PC-3 (cell line): ENCODE measurements at regions not wholly inside any gene's neighbourhood (a gene's known extent, or its start where the extent isn't known, plus 50 kb on each side); places are given as distances from the start of the nearest gene placed in this dataset.

ENCODE experiments used
- ATAC-seq: fragments of 200-7000 bp; cut with Tn5 transposase; 2 replicates; pipeline ENCODE4 v1.9.1; 2020; ENCODE audit warnings: mild to moderate bottlenecking, moderate library complexity
- BruUV-seq: library from RNA; stranded (reverse); fragments of 400-500 nt; replicated peaks from 2 replicates; lab custom pipeline; 2021; lab: Mats Ljungman, UMichigan
- CTCF ChIA-PET: fragments of 300-600 bp; sonication (Branson Sonifier 250); formaldehyde crosslinking; loops from one replicate; lab custom pipeline; 2022; ENCODE audit warnings: antibody characterized with exemption; lab: Charles Lee
- POLR2A ChIA-PET: fragments of 300-600 bp; sonication (Branson Sonifier 250); formaldehyde crosslinking; loops from one replicate; lab custom pipeline; 2022; ENCODE audit warnings: antibody characterized with exemption; ENCODE audit not compliant: unreplicated experiment; lab: Charles Lee
- DNase-seq: peaks from one replicate; pipeline ENCODE4 v3.0.0-alpha.2; 2015
- H2AFZ ChIP-seq: fragments of 300-600 bp; sonication (generic); 2 replicates; pipeline ENCODE4 v1.6.0; 2016; ENCODE audit warnings: antibody characterized with exemption, low read length
- H3F3A ChIP-seq: fragments of 300-600 bp; sonication (generic); one replicate; pipeline ENCODE4 v1.6.0; 2017; ENCODE audit warnings: antibody characterized with exemption, low read length, control low read depth, mild to moderate bottlenecking; ENCODE audit not compliant: unreplicated experiment
- H3K27ac ChIP-seq: fragments of 300-600 bp; sonication (generic); 2 replicates; pipeline ENCODE4 v1.5.1; 2016; ENCODE audit warnings: mild to moderate bottlenecking, low read length
- H3K27me3 ChIP-seq: fragments of 300-600 bp; sonication (generic); 2 replicates; pipeline ENCODE4 v1.6.1; 2016; ENCODE audit warnings: low read length, mixed read lengths
- H3K36me3 ChIP-seq: fragments of 300-600 bp; sonication (generic); 2 replicates; pipeline ENCODE4 v1.6.1; 2016; ENCODE audit warnings: low read depth, mixed run types, low read length, mixed read lengths
- H3K4me1 ChIP-seq: fragments of 300-600 bp; sonication (generic); 2 replicates; pipeline ENCODE4 v1.5.1; 2016; ENCODE audit warnings: low read length; ENCODE audit not compliant: insufficient read depth
- H3K4me2 ChIP-seq: fragments of 300-600 bp; sonication (generic); 2 replicates; pipeline ENCODE4 v1.6.0; 2016; ENCODE audit warnings: low read length
- H3K4me3 ChIP-seq: fragments of 300-600 bp; sonication (generic); 2 replicates; pipeline ENCODE4 v1.5.1; 2016; ENCODE audit warnings: mild to moderate bottlenecking, low read length, mixed read lengths
- H3K79me2 ChIP-seq: fragments of 300-600 bp; sonication (generic); 2 replicates; pipeline ENCODE4 v1.6.1; 2017; ENCODE audit warnings: low read length, mixed read lengths
- H3K9ac ChIP-seq: fragments of 300-600 bp; sonication (generic); 2 replicates; pipeline ENCODE4 v1.6.0; 2016; ENCODE audit warnings: mild to moderate bottlenecking, low read length
- H3K9me2 ChIP-seq: fragments of 300-600 bp; sonication (generic); replicated peaks from 2 replicates; pipeline ENCODE4 v1.6.1; 2016; ENCODE audit warnings: mixed run types, low read length, mixed read lengths
- H3K9me3 ChIP-seq: fragments of 300-600 bp; sonication (generic); 2 replicates; pipeline ENCODE4 v1.6.1; 2016; ENCODE audit warnings: low read length, mixed read lengths
- H4K20me1 ChIP-seq: fragments of 300-600 bp; sonication (generic); 2 replicates; pipeline ENCODE4 v1.6.1; 2016; ENCODE audit warnings: low read length, mixed read lengths
- CTCF ChIP-seq: fragments of 300-600 bp; sonication (generic); conservative IDR thresholded peaks from 2 replicates; pipeline ENCODE4 v1.5.1; 2017; ENCODE audit warnings: antibody characterized with exemption, low read depth, mild to moderate bottlenecking, low read length
- EZH2 ChIP-seq: fragments of 300-600 bp; sonication (generic); IDR thresholded peaks from one replicate; pipeline ENCODE4 v1.6.1; 2017; ENCODE audit warnings: antibody characterized with exemption, mild to moderate bottlenecking, low read length; ENCODE audit not compliant: unreplicated experiment
- EZH2phosphoT487 ChIP-seq: fragments of 300-600 bp; sonication (generic); IDR thresholded peaks from 2 replicates; pipeline ENCODE4 v1.6.1; 2018; ENCODE audit warnings: mild to moderate bottlenecking, antibody characterized with exemption, low read length, borderline replicate concordance
- intact Hi-C: fragments of 100-400 bp; cut with micrococcal nuclease; formaldehyde crosslinking; loops from 2 replicates; pipeline ENCODE4 v1.9.0; 2023

- Histone ChIP-seq H3K36me3 (no peaks in the 10 kb centered on the region), H3K4me3 (no peak overlapping the region), H3K79me2 (no peaks in the 10 kb centered on the region), H2AFZ (no peak overlapping the region), H3F3A (no peaks in the 10 kb centered on the region), H4K20me1 (no peaks in the 10 kb centered on the region), H3K9ac (no peak overlapping the region), H3K4me2 (no peak overlapping the region), H3K9me2 (no peaks in the 10 kb centered on the region), H3K27me3 (no peaks in the 10 kb centered on the region), H3K4me1 (peaks cover 10% of the 10 kb centered on the region), H3K27ac (no peak overlapping the region), H3K9me3 (0 out of 2 replicates have a peak, but pooled peaks cover under 1% of the 10 kb centered on the region)
- no TSS peak for BruUV-seq
- intact Hi-C loops: no loop called here
- ATAC-seq (no peak), DNase-seq (no peak)
- TF ChIP-seq CTCF: no peak
- TF ChIP-seq EZH2: no peak
- TF ChIP-seq EZH2phosphoT487: no peak
- POLR2A ChIA-PET: no interaction called here
- CTCF ChIA-PET: no interaction called here
Measured at GRCh38 chr3:43922374-43922773, 231.6 kb downstream of the ABHD5 start.

- H3K79me2 ChIP-seq: no peaks in the 10 kb centered on the region
- no peaks in the 10 kb centered on the region for H3K9me3 ChIP-seq
- TF ChIP-seq CTCF: no peak
- TF ChIP-seq EZH2: no peak
- TF ChIP-seq EZH2phosphoT487: no peak
- no peaks in the 10 kb centered on the region for H3K27me3 ChIP-seq
- H3K27ac ChIP-seq: no peak overlapping the region
- ATAC-seq (no peak), DNase-seq (no peak)
- ChIA-PET POLR2A (no interaction called here), CTCF (no interaction called here)
- H4K20me1 ChIP-seq: no peaks in the 10 kb centered on the region
- peaks cover 10% of the 10 kb centered on the region for H3K4me1 ChIP-seq
- no peaks in the 10 kb centered on the region for H3K36me3 ChIP-seq
- intact Hi-C loops: no loop called here
- no peak overlapping the region for H3K4me2 ChIP-seq
- H3F3A ChIP-seq: no peaks in the 10 kb centered on the region
- H3K4me3 ChIP-seq: no peak overlapping the region
- H3K9me2 ChIP-seq: no peaks in the 10 kb centered on the region
- no peak overlapping the region for H3K9ac ChIP-seq
- H2AFZ ChIP-seq: no peak overlapping the region
- BruUV-seq: no TSS peak
Measured at GRCh38 chr3:43923104-43923882, 232.6 kb downstream of the ABHD5 start.

- Histone ChIP-seq H2AFZ (no peak overlapping the region), H3K27me3 (no peaks in the 10 kb centered on the region), H4K20me1 (no peaks in the 10 kb centered on the region), H3K9ac (no peak overlapping the region), H3F3A (no peaks in the 10 kb centered on the region), H3K36me3 (no peaks in the 10 kb centered on the region), H3K9me2 (no peaks in the 10 kb centered on the region), H3K79me2 (no peaks in the 10 kb centered on the region), H3K9me3 (no peaks in the 10 kb centered on the region), H3K4me1 (no peaks in the 10 kb centered on the region), H3K4me2 (no peak overlapping the region), H3K27ac (no peak overlapping the region), H3K4me3 (no peak overlapping the region)
- intact Hi-C loops: no loop called here
- no peak for DNase-seq
- TF ChIP-seq CTCF (no peak), EZH2phosphoT487 (no peak), EZH2 (no peak)
- POLR2A ChIA-PET: no interaction called here
- CTCF ChIA-PET: no interaction called here
- ATAC-seq: no peak
- BruUV-seq: no TSS peak
Measured at GRCh38 chr3:43926055-43926454, 235.3 kb downstream of the ABHD5 start.
